MM.1S (cell line): ENCODE measurements at regions not wholly inside any gene's neighbourhood (a gene's known extent, or its start where the extent isn't known, plus 50 kb on each side); places are given as distances from the start of the nearest gene placed in this dataset.

Source experiments
- DNase-seq: peaks from one replicate; pipeline ENCODE4 v3.0.0-alpha.2; 2015
- H2AFZ ChIP-seq: fragments of 300-600 bp; sonication (generic); 2 replicates; pipeline ENCODE4 v1.6.0; 2016; ENCODE audit warnings: antibody characterized with exemption, low read length
- H3F3A ChIP-seq: fragments of 300-600 bp; sonication (generic); 2 replicates; pipeline ENCODE4 v1.6.1; 2016; ENCODE audit warnings: mild to moderate bottlenecking, antibody characterized with exemption, low read length, moderate library complexity, mixed read lengths; ENCODE audit not compliant: insufficient read depth
- H3K27ac ChIP-seq: fragments of 300-600 bp; sonication (generic); 2 replicates; pipeline ENCODE4 v1.5.1; 2016; ENCODE audit warnings: mild to moderate bottlenecking, low read length
- H3K27me3 ChIP-seq: fragments of 300-600 bp; sonication (generic); replicated peaks from 2 replicates; pipeline ENCODE4 v1.6.0; 2016; ENCODE audit warnings: low read length; ENCODE audit not compliant: insufficient read depth
- H3K36me3 ChIP-seq: fragments of 300-600 bp; sonication (generic); replicated peaks from 2 replicates; pipeline ENCODE4 v1.6.1; 2016; ENCODE audit warnings: mild to moderate bottlenecking, low read length, mixed read lengths; ENCODE audit not compliant: insufficient read depth
- H3K4me1 ChIP-seq: fragments of 300-600 bp; sonication (generic); 2 replicates; pipeline ENCODE4 v1.6.1; 2016; ENCODE audit warnings: low read length, mixed read lengths
- H3K4me2 ChIP-seq: fragments of 300-600 bp; sonication (generic); 2 replicates; pipeline ENCODE4 v1.6.0; 2016; ENCODE audit warnings: low read depth, low read length
- H3K4me3 ChIP-seq: fragments of 300-600 bp; sonication (generic); 2 replicates; pipeline ENCODE4 v1.5.1; 2016; ENCODE audit warnings: low read length, mixed read lengths
- H3K79me2 ChIP-seq: fragments of 300-600 bp; sonication (generic); 2 replicates; pipeline ENCODE4 v1.6.1; 2016; ENCODE audit warnings: mixed run types, low read length, mixed read lengths
- H3K9ac ChIP-seq: fragments of 300-600 bp; sonication (generic); 2 replicates; pipeline ENCODE4 v1.6.1; 2016; ENCODE audit warnings: low read length, mixed read lengths
- H3K9me2 ChIP-seq: fragments of 300-600 bp; sonication (generic); replicated peaks from 2 replicates; pipeline ENCODE4 v1.6.1; 2016; ENCODE audit warnings: mild to moderate bottlenecking, low read length, mixed read lengths; ENCODE audit not compliant: insufficient read depth
- H3K9me3 ChIP-seq: fragments of 300-600 bp; sonication (generic); replicated peaks from 2 replicates; pipeline ENCODE4 v1.6.1; 2016; ENCODE audit warnings: mild to moderate bottlenecking, low read length, mixed read lengths; ENCODE audit not compliant: insufficient read depth
- H4K20me1 ChIP-seq: fragments of 300-600 bp; sonication (generic); 2 replicates; pipeline ENCODE4 v1.6.1; 2016; ENCODE audit warnings: mild to moderate bottlenecking, low read length, moderate library complexity, mixed read lengths; ENCODE audit not compliant: insufficient read depth
- EZH2 ChIP-seq: fragments of 300-600 bp; sonication (generic); optimal IDR thresholded peaks from 2 replicates; pipeline ENCODE3; 2017; ENCODE audit warnings: low read depth, mild to moderate bottlenecking, antibody characterized with exemption, low read length, mixed read lengths
- EZH2phosphoT487 ChIP-seq: fragments of 300-600 bp; sonication (generic); IDR thresholded peaks from 2 replicates; pipeline ENCODE4 v1.6.1; 2018; ENCODE audit warnings: antibody characterized with exemption, low read length
- TF ChIP-seq, protein P1 (sequence below): fragments of 300-600 bp; sonication (generic); IDR thresholded peaks from 2 replicates; pipeline ENCODE4 v1.5.1; 2016; ENCODE audit warnings: antibody characterized with exemption, low read length, mixed read lengths

DNA sequence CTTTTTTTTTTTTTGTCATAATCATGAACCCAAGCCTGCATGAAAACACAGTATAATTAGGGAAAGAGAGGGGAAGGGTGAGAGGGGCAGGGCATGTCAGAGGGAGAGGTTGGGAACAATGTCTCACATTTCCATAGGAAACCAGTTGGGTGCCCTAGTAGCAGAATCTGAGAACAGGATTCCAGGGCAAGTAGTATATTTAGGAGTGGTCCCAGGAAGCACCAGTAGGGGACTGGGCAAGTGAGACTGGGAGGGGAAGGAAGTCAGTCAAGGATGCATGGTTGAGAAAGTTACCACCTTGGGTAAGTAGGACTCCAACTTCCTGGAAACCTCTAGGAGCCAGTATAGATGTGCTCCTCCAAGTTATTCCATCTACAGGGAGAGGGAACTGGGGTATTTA is 88.6 kb upstream of the MAFB start:
- no peak overlapping the region for H3K27ac ChIP-seq

DNA sequence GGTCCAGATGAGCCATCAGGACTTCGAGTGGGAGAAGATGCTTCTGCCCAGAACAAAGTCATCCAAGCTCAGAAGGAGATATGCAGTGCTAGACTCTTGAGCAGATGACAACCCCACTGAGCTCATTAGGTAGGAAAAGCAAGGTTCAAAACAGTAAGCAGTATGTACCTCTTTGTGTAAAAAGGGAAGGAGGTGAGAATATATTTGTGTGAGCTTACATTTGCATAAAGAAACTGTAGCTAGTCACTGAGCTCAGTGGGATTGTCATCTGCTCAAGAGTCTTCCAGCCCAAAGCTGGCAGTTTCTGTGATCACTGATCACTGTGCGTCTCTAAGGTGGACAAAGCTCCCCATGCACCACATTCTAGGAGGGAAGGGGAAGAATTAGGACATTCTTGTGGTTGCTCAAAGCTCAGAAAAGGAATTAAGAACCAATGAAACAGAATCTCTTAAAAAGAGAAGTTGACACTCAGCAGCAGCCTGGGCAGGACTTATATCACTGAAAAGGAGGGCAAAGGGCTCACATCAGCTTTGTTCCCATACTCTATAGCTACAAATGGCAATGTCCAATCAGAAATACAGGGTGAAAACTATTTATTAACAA is 90.0 kb upstream of the MAFB start:
- Histone ChIP-seq H3K9me2 (no peaks in the 10 kb centered on the region), H3K4me1 (peaks cover 26% of the 10 kb centered on the region), H4K20me1 (no peaks in the 10 kb centered on the region), H3K79me2 (no peaks in the 10 kb centered on the region), H3K27ac (peak overlapping the region; percentile 48; the same call in 1 of the 2 replicates), H3K9me3 (no peaks in the 10 kb centered on the region), H3K36me3 (no peaks in the 10 kb centered on the region), H3F3A (peaks cover 6% of the 10 kb centered on the region; the same call in 1 of the 2 replicates), H3K4me2 (peak overlapping the region; percentile 46; the same call in 1 of the 2 replicates), H2AFZ (no peak overlapping the region), H3K4me3 (no peak overlapping the region), H3K27me3 (no peaks in the 10 kb centered on the region), H3K9ac (no peak overlapping the region)
- DNase-seq, result peak; percentile 84
- TF ChIP-seq EZH2phosphoT487 (no peak), EZH2 (no peak)
- TF ChIP-seq, protein P1, sequence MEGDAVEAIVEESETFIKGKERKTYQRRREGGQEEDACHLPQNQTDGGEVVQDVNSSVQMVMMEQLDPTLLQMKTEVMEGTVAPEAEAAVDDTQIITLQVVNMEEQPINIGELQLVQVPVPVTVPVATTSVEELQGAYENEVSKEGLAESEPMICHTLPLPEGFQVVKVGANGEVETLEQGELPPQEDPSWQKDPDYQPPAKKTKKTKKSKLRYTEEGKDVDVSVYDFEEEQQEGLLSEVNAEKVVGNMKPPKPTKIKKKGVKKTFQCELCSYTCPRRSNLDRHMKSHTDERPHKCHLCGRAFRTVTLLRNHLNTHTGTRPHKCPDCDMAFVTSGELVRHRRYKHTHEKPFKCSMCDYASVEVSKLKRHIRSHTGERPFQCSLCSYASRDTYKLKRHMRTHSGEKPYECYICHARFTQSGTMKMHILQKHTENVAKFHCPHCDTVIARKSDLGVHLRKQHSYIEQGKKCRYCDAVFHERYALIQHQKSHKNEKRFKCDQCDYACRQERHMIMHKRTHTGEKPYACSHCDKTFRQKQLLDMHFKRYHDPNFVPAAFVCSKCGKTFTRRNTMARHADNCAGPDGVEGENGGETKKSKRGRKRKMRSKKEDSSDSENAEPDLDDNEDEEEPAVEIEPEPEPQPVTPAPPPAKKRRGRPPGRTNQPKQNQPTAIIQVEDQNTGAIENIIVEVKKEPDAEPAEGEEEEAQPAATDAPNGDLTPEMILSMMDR, result no peak

More for the DNA sequence above, 88.6 kb upstream of the MAFB start:
- H3K4me3 ChIP-seq, result no peak overlapping the region
- no peak overlapping the region for H3K4me2 ChIP-seq
- H3K4me1 ChIP-seq, result peaks cover 26% of the 10 kb centered on the region
- no peaks in the 10 kb centered on the region for H3K79me2 ChIP-seq
- H2AFZ ChIP-seq, result no peak overlapping the region
- no peaks in the 10 kb centered on the region for H3K9me2 ChIP-seq
- DNase-seq, result no peak
- H3F3A ChIP-seq, result peaks cover 6% of the 10 kb centered on the region; the same call in 1 of the 2 replicates
- H3K27me3 ChIP-seq, result no peaks in the 10 kb centered on the region
- TF ChIP-seq, protein P1, result no peak
- no peak for TF ChIP-seq EZH2
- no peak for TF ChIP-seq EZH2phosphoT487
- H4K20me1 ChIP-seq, result no peaks in the 10 kb centered on the region
- H3K36me3 ChIP-seq, result no peaks in the 10 kb centered on the region
- no peak overlapping the region for H3K9ac ChIP-seq
- H3K9me3 ChIP-seq, result no peaks in the 10 kb centered on the region

DNA sequence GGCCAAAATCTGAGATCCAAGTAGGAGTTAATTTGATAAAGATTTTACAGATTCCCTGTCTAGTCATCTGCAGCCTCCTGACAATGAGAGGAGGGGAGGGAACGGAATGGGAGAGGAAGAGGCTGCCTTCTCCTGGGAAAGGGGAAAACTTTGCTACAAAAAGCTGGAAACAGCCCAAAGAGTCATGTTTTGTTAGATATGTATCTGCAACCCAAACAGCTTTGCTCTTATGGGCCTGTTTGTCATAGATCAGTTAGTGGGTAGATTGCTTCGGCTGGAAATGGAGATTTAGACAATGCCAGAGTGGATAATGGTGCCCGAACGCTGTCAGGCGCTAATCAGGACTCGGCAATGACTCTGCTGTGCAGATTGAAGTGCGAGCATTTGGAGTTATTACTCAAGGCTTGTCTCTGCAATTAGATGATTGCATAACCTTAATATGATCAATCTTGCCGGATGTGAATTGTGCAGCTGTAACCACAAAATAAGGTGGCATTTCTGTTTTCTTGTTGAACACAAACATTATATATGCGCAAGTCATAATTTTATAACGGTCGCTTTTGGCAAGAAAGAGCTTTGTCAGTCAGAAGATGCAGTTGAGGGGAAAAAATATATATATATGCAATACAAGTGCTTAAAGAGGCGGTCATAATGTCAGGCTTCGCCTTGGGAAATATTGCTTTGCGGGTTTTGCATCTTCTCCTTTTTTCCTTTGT is 92.4 kb upstream of the MAFB start:
- H3K27me3 ChIP-seq, result no peaks in the 10 kb centered on the region
- H3K4me3 ChIP-seq, result no peak overlapping the region
- H3K4me2 ChIP-seq, result no peak overlapping the region

More for the DNA sequence above, 92.4 kb upstream of the MAFB start:
- Histone ChIP-seq H3F3A (peaks cover 6% of the 10 kb centered on the region; the same call in 1 of the 2 replicates), H3K79me2 (no peaks in the 10 kb centered on the region), H4K20me1 (no peaks in the 10 kb centered on the region), H3K36me3 (no peaks in the 10 kb centered on the region), H3K9me2 (no peaks in the 10 kb centered on the region), H3K4me1 (peaks cover 18% of the 10 kb centered on the region), H3K9ac (no peak overlapping the region), H2AFZ (no peak overlapping the region), H3K9me3 (no peaks in the 10 kb centered on the region), H3K27ac (no peak overlapping the region)
- TF ChIP-seq, protein P1, result no peak
- TF ChIP-seq EZH2 (no peak), EZH2phosphoT487 (no peak)
- no peak for DNase-seq
